GM23248 (cell line): ENCODE measurements at regions not wholly inside any gene's neighbourhood (a gene's known extent, or its start where the extent isn't known, plus 50 kb on each side); places are given as distances from the start of the nearest gene placed in this dataset.

ENCODE experiments used
- EZH2 ChIP-seq: fragments of 200-600 bp; sonication (generic); IDR thresholded peaks from 2 replicates; pipeline ENCODE4 v1.6.1; 2018; ENCODE audit warnings: antibody characterized with exemption, mild to moderate bottlenecking; ENCODE audit not compliant: insufficient read depth, poor library complexity, severe bottlenecking
- EZH2phosphoT487 ChIP-seq: fragments of 200-600 bp; sonication (generic); IDR thresholded peaks from 2 replicates; pipeline ENCODE4 v1.6.1; 2018; ENCODE audit warnings: antibody characterized with exemption, moderate library complexity, mild to moderate bottlenecking, low read depth; ENCODE audit not compliant: insufficient read depth

GRCh38 chr15:70469651-70470555 lies 293.5 kb downstream of the UACA start:
- TF ChIP-seq EZH2 = no peak
- no peak for TF ChIP-seq EZH2phosphoT487
